ENCODE measurements at regions not wholly inside any gene's neighbourhood (a gene's known extent, or its start where the extent isn't known, plus 50 kb on each side); places are given as distances from the start of the nearest gene placed in this dataset.

DNA sequence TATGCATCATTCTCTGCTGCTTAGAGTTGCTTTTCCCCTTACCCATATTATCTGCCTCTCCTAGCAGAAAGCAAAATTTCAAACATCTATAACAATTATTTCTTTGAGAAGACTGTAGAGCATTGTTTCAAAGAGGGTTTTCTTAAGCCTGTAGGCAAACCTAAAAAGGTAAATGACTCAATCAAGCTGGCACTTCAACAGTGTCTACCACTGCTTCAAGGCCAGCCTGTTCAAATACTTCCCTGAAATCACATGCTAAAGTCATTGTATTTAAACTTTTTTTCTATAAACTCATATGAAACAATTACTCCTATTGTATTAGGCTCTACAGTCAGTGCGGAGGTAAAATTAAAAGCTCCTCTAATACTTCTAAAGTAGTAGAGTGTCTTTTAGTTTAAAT lies 87.1 kb downstream of the OGFRL1 start:
- no peak overlapping the region for H3K4me3 Mint-ChIP-seq
- no peak overlapping the region for H3K27ac Mint-ChIP-seq
- H3K36me3 ChIP-seq (replicated peaks in 1 of 2; ENCODE audit: control extremely low read depth in 1 of 2, control insufficient read depth in 1 of 2, extremely low read depth in 1 of 2, insufficient read depth in 2 of 2, low read length in 1 of 2): no peaks in the 10 kb centered on the region
- ChIA-PET CTCF (no interaction called here), POLR2A (no interaction called here)
- intact Hi-C loops (cut with micrococcal nuclease): no loop called here
- no peaks in the 10 kb centered on the region for H3K27me3 ChIP-seq (replicated peaks in 1 of 4; ENCODE audit: control extremely low read depth in 1 of 4, control insufficient read depth in 3 of 4, insufficient read depth in 4 of 4, low read length in 3 of 4)
- no peak for TF ChIP-seq EZH2 (IDR thresholded peaks at IDR 0.05; ENCODE audit: borderline replicate concordance, insufficient read depth, low read depth, low read length, poor library complexity, severe bottlenecking)
- TF ChIP-seq, protein P1, sequence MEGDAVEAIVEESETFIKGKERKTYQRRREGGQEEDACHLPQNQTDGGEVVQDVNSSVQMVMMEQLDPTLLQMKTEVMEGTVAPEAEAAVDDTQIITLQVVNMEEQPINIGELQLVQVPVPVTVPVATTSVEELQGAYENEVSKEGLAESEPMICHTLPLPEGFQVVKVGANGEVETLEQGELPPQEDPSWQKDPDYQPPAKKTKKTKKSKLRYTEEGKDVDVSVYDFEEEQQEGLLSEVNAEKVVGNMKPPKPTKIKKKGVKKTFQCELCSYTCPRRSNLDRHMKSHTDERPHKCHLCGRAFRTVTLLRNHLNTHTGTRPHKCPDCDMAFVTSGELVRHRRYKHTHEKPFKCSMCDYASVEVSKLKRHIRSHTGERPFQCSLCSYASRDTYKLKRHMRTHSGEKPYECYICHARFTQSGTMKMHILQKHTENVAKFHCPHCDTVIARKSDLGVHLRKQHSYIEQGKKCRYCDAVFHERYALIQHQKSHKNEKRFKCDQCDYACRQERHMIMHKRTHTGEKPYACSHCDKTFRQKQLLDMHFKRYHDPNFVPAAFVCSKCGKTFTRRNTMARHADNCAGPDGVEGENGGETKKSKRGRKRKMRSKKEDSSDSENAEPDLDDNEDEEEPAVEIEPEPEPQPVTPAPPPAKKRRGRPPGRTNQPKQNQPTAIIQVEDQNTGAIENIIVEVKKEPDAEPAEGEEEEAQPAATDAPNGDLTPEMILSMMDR (IDR thresholded peaks at IDR 0.05): no peak
- DNase-seq (no peak), ATAC-seq (ENCODE audit: low read depth) (no peak)
- no peak overlapping the region for H3K9ac ChIP-seq (ENCODE audit: low read length)
- H3K27me3 Mint-ChIP-seq: peaks cover 10% of the 10 kb centered on the region
- no peaks in the 10 kb centered on the region for H3K4me1 Mint-ChIP-seq
- H3K9me3 Mint-ChIP-seq (ENCODE audit: insufficient read depth): no peaks in the 10 kb centered on the region
- H3K79me2 ChIP-seq (ENCODE audit: control insufficient read depth, insufficient read depth, low read length): no peaks in the 10 kb centered on the region
- no peaks in the 10 kb centered on the region for H3K4me1 ChIP-seq (ENCODE audit: control insufficient read depth in 2 of 2, insufficient read depth in 2 of 2, low read length in 2 of 2)
- H3K9me3 ChIP-seq (ENCODE audit: control extremely low read depth in 1 of 3, control insufficient read depth in 2 of 3, insufficient read depth in 1 of 3, low read length in 2 of 3): no peaks in the 10 kb centered on the region
- WGBS (ENCODE audit: insufficient coverage): no CpG with 5 or more reads among the region's 1 CpG
- H3K27ac ChIP-seq (ENCODE audit: low read length in 2 of 2): no peak overlapping the region
- H2AFZ ChIP-seq (ENCODE audit: insufficient read depth, low read depth, low read length, poor library complexity, severe bottlenecking): no peak overlapping the region
- no peak overlapping the region for H3K4me2 ChIP-seq (replicated peaks; ENCODE audit: low read depth, low read length, poor library complexity, severe bottlenecking)
- no peaks in the 10 kb centered on the region for H4K20me1 ChIP-seq (ENCODE audit: control insufficient read depth, insufficient read depth, low read length, poor library complexity, severe bottlenecking)
- H3K4me3 ChIP-seq (ENCODE audit: control extremely low read depth in 1 of 5, extremely low read depth in 1 of 5, insufficient read depth in 1 of 5, low read depth in 2 of 5, low read length in 4 of 5): no peak overlapping the region

DNA sequence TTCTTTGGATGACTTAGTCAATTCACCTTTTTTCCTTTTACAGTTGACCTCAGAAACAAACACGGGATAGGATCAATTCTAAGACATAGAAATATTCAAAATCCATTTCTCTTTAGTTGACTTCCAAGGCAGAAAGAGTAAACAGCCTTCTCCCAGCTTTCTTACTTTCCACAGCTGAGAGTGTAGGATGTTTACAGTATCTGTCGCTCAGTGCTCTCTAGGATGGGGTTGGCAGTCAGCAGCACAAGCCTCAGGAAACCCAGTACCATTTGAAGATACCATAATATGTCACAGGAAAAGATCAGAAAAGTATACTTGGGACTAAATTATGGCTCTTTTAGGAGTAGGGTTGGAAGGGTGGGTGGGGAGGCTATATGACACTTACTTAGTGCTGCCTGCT lies 88.2 kb downstream of the OGFRL1 start:
- POLR2A ChIA-PET: no interaction called here
- no peak overlapping the region for H3K27ac ChIP-seq (ENCODE audit: low read length in 2 of 2)
- no CpG with 5 or more reads among the region's 2 CpGs for WGBS (ENCODE audit: insufficient coverage)
- DNase-seq (no peak), ATAC-seq (ENCODE audit: low read depth) (no peak)
- CTCF ChIA-PET: no interaction called here
- TF ChIP-seq, protein P1 (IDR thresholded peaks at IDR 0.05): no peak
- no peak for TF ChIP-seq EZH2 (IDR thresholded peaks at IDR 0.05; ENCODE audit: borderline replicate concordance, insufficient read depth, low read depth, low read length, poor library complexity, severe bottlenecking)
- H3K9ac ChIP-seq (ENCODE audit: low read length): no peak overlapping the region
- no peaks in the 10 kb centered on the region for H3K9me3 ChIP-seq (ENCODE audit: control extremely low read depth in 1 of 3, control insufficient read depth in 2 of 3, insufficient read depth in 1 of 3, low read length in 2 of 3)
- H3K27me3 Mint-ChIP-seq: peaks cover 4% of the 10 kb centered on the region
- H3K4me1 ChIP-seq (ENCODE audit: control insufficient read depth in 2 of 2, insufficient read depth in 2 of 2, low read length in 2 of 2): no peaks in the 10 kb centered on the region
- H3K36me3 ChIP-seq (replicated peaks in 1 of 2; ENCODE audit: control extremely low read depth in 1 of 2, control insufficient read depth in 1 of 2, extremely low read depth in 1 of 2, insufficient read depth in 2 of 2, low read length in 1 of 2): no peaks in the 10 kb centered on the region
- no peaks in the 10 kb centered on the region for H3K79me2 ChIP-seq (ENCODE audit: control insufficient read depth, insufficient read depth, low read length)
- no peaks in the 10 kb centered on the region for H3K9me3 Mint-ChIP-seq (ENCODE audit: insufficient read depth)
- no peak overlapping the region for H3K4me2 ChIP-seq (replicated peaks; ENCODE audit: low read depth, low read length, poor library complexity, severe bottlenecking)
- no peak overlapping the region for H2AFZ ChIP-seq (ENCODE audit: insufficient read depth, low read depth, low read length, poor library complexity, severe bottlenecking)
- no peaks in the 10 kb centered on the region for H4K20me1 ChIP-seq (ENCODE audit: control insufficient read depth, insufficient read depth, low read length, poor library complexity, severe bottlenecking)
- H3K4me1 Mint-ChIP-seq: no peaks in the 10 kb centered on the region
- no peak overlapping the region for H3K4me3 ChIP-seq (ENCODE audit: control extremely low read depth in 1 of 5, extremely low read depth in 1 of 5, insufficient read depth in 1 of 5, low read depth in 2 of 5, low read length in 4 of 5)
- H3K4me3 Mint-ChIP-seq: no peak overlapping the region
- no peaks in the 10 kb centered on the region for H3K27me3 ChIP-seq (replicated peaks in 1 of 4; ENCODE audit: control extremely low read depth in 1 of 4, control insufficient read depth in 3 of 4, insufficient read depth in 4 of 4, low read length in 3 of 4)
- no peak overlapping the region for H3K27ac Mint-ChIP-seq
- intact Hi-C loops (cut with micrococcal nuclease): no loop called here
